ENCODE measurements at regions not wholly inside any gene's neighbourhood (a gene's known extent, or its start where the extent isn't known, plus 50 kb on each side); places are given as distances from the start of the nearest gene placed in this dataset.

DNA sequence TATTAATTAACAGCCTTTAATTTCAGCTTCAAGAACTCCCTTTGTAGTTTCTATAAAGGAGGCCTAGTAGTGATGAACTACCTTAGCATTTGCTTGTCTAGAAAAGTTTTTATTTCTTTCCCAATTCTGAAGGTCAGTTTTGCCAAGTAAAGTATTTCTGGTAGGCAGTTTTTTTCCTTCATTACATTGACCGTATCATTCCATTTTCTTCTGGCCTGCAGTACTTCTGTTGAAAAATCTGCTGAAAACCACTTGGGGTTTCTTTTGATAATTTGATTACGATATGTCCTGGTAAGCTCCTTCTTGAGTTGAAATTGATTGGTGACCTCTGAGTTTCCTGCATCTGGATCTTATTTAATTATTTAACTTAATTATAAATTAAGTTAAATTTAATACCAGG is 691.8 kb downstream of the TSN start:
- no peak for DNase-seq (ENCODE audit: low spot score)
- CTCF ChIA-PET = no interaction called here
- no peak overlapping the region for H3K27ac ChIP-seq
- no peak for TF ChIP-seq CTCF (conservative IDR thresholded peaks at IDR 0.05; ENCODE audit: low read depth)
- POLR2A ChIA-PET (ENCODE audit: low non-redundant PET) = no interaction called here

- peak; percentile 9 for DNase-seq (ENCODE audit: low spot score)
- ChIA-PET POLR2A (ENCODE audit: low non-redundant PET) (no interaction called here), CTCF (no interaction called here)
- H3K27ac ChIP-seq = no peak overlapping the region
- TF ChIP-seq CTCF (conservative IDR thresholded peaks at IDR 0.05; ENCODE audit: low read depth) = peak; percentile 43
Measured at GRCh38 chr2:122451040-122451439, 695.6 kb downstream of the TSN start.

- DNase-seq (ENCODE audit: low spot score) = no peak
- ChIA-PET CTCF (interaction anchor here (0.6 kb wide), 1 partner anchor 391 kb away, joined by 3 read pairs; no protein-coding TSS in a partner anchor), POLR2A (ENCODE audit: low non-redundant PET) (no interaction called here)
- TF ChIP-seq CTCF (conservative IDR thresholded peaks at IDR 0.05; ENCODE audit: low read depth) = no peak
- no peak overlapping the region for H3K27ac ChIP-seq
Measured at GRCh38 chr2:122451697-122452096, 696.2 kb downstream of the TSN start.

DNA sequence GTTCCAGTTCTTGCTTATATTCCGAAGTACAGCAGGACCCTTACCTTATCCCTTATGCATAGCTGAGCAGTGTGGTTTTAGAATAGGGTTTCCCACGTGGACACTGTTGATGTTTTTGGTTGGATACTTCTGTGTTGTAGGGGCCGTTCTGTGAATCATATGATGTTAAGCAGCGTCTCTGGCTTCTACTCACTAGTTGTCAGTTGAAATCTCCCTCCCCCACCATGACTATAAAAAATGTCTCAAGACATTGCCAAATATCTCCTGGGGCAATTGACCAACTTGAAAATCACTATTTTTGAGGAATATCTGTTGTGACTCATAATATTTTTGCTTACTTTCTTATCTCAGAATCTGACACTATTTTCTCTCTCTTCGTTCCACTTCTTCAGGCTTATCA is 713.7 kb downstream of the TSN start:
- no peak for DNase-seq (ENCODE audit: low spot score)
- no peak overlapping the region for H3K27ac ChIP-seq
- no peak for TF ChIP-seq CTCF (conservative IDR thresholded peaks at IDR 0.05; ENCODE audit: low read depth)
- ChIA-PET POLR2A (ENCODE audit: low non-redundant PET) (no interaction called here), CTCF (no interaction called here)

DNA sequence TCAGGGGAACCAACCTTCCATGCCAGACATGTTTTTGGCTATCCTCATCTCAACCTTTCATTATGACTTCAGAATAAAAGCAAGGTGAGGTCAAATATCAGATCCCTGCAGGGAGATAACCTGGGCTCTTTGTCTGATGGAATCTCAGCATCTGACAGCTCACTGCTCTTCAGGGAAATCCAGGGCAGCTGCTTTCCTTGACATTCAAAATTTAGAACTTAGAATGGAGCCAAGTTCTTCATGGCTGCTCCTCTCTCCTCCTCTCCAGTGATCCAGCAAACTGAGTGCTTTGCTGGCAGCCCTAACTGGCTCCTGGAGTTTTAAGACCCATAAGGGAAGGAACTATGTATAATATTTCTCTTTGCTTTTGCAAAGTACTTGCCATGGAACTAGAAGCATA is 716.3 kb downstream of the TSN start:
- no peak for DNase-seq (ENCODE audit: low spot score)
- no peak overlapping the region for H3K27ac ChIP-seq
- no peak for TF ChIP-seq CTCF (conservative IDR thresholded peaks at IDR 0.05; ENCODE audit: low read depth)
- CTCF ChIA-PET = no interaction called here
- POLR2A ChIA-PET (ENCODE audit: low non-redundant PET) = no interaction called here

GRCh38 chr2:122478117-122478516 is 722.7 kb downstream of the TSN start:
- DNase-seq (ENCODE audit: low spot score) = no peak
- POLR2A ChIA-PET (ENCODE audit: low non-redundant PET) = no interaction called here

More at GRCh38 chr2:122478117-122478516, 722.7 kb downstream of the TSN start:
- no peak overlapping the region for H3K27ac ChIP-seq
- no peak for TF ChIP-seq CTCF (conservative IDR thresholded peaks at IDR 0.05; ENCODE audit: low read depth)
- CTCF ChIA-PET = interaction anchor here (0.6 kb wide), 1 partner anchor 14 kb away, joined by 5 read pairs; no protein-coding TSS in a partner anchor
